ENCODE measurements at regions not wholly inside any gene's neighbourhood (a gene's known extent, or its start where the extent isn't known, plus 50 kb on each side); places are given as distances from the start of the nearest gene placed in this dataset.

GRCh38 chr2:146324951-146325350, 1519.9 kb upstream of the ACVR2A start:
- no peak for DNase-seq

- no peak for DNase-seq
These were observed 1521.3 kb upstream of the ACVR2A start for GRCh38 chr2:146323564-146323963.

- no peak for DNase-seq
These were observed 1523.7 kb upstream of the ACVR2A start for GRCh38 chr2:146321175-146321574.

GRCh38 chr2:146317959-146318358, 1526.9 kb upstream of the ACVR2A start:
- peak; percentile 23 to 39 for DNase-seq

- peak in 1 of 2 experiments; percentile 3 for DNase-seq
These were observed 1531.9 kb upstream of the ACVR2A start for GRCh38 chr2:146312899-146313298.

- no peak for DNase-seq
These were observed 1539.7 kb upstream of the ACVR2A start for GRCh38 chr2:146305164-146305563.

- no peak for DNase-seq
These were observed 1543.5 kb upstream of the ACVR2A start for GRCh38 chr2:146301287-146301686.

- DNase-seq: no peak
These were observed 1549.7 kb upstream of the ACVR2A start for GRCh38 chr2:146295080-146295670.

GRCh38 chr2:146287281-146287680, 1557.5 kb upstream of the ACVR2A start:
- DNase-seq: no peak

- DNase-seq: no peak
These were observed 1565.9 kb upstream of the ACVR2A start for GRCh38 chr2:146278881-146279280.

- no peak for DNase-seq
These were observed 1573.5 kb upstream of the ACVR2A start for GRCh38 chr2:146271131-146271831.

GRCh38 chr2:146270618-146271017, 1574.2 kb upstream of the ACVR2A start:
- DNase-seq: no peak

GRCh38 chr2:146267093-146267492, 1577.7 kb upstream of the ACVR2A start:
- DNase-seq: no peak

GRCh38 chr2:146265656-146266055, 1579.2 kb upstream of the ACVR2A start:
- DNase-seq: no peak

- no peak for DNase-seq
These were observed 1582.2 kb upstream of the ACVR2A start for GRCh38 chr2:146262606-146263005.

- DNase-seq: no peak
These were observed 1584.3 kb upstream of the ACVR2A start for GRCh38 chr2:146260551-146260950.

- no peak for DNase-seq
These were observed 1585.0 kb upstream of the ACVR2A start for GRCh38 chr2:146259816-146260215.

- DNase-seq: no peak
These were observed 1586.8 kb upstream of the ACVR2A start for GRCh38 chr2:146258071-146258470.

GRCh38 chr2:146252119-146252518, 1592.7 kb upstream of the ACVR2A start:
- no peak for DNase-seq

- no peak for DNase-seq
These were observed 1593.5 kb upstream of the ACVR2A start for GRCh38 chr2:146251328-146251727.

- DNase-seq: no peak
These were observed 1597.9 kb upstream of the ACVR2A start for GRCh38 chr2:146246736-146247523.

GRCh38 chr2:146246002-146246735, 1598.7 kb upstream of the ACVR2A start:
- no peak for DNase-seq

GRCh38 chr2:146244830-146245229, 1600.0 kb upstream of the ACVR2A start:
- DNase-seq: no peak
